IMR-90 (cell line): ENCODE measurements at regions not wholly inside any gene's neighbourhood (a gene's known extent, or its start where the extent isn't known, plus 50 kb on each side); places are given as distances from the start of the nearest gene placed in this dataset.

Source experiments
- ATAC-seq: fragments of 200-7000 bp; cut with Tn5 transposase; 2 replicates; pipeline ENCODE4 v1.9.1; 2020; ENCODE audit warnings: low read depth, mild to moderate bottlenecking, moderate library complexity
- BruUV-seq: library from RNA; stranded (reverse); fragments of 400-500 nt; replicated peaks from 2 replicates; lab custom pipeline; 2021; lab: Mats Ljungman, UMichigan
- CTCF ChIA-PET: fragments of 300-600 bp; formaldehyde crosslinking; extraction: SDS; loops from one replicate; lab custom pipeline; 2021; ENCODE audit warnings: antibody characterized with exemption; lab: Yijun Ruan, JAX
- POLR2A ChIA-PET: fragments of 300-600 bp; sonication (Branson Sonifier 250); formaldehyde crosslinking; loops from one replicate; lab custom pipeline; 2022; ENCODE audit warnings: antibody characterized with exemption; ENCODE audit not compliant: unreplicated experiment; lab: Charles Lee
- DNase-seq: peaks from one replicate; pipeline ENCODE4 v3.0.0; 2013
- H2AFZ ChIP-seq: replicated peaks from 2 replicates; pipeline ENCODE3; 2013; ENCODE audit warnings: low read length, mild to moderate bottlenecking; ENCODE audit not compliant: poor library complexity
- H2AK5ac ChIP-seq: 2 replicates; pipeline ENCODE4 v1.6.1; 2013; ENCODE audit warnings: low read depth, low read length, inconsistent platforms
- H2AK9ac ChIP-seq: replicated peaks from 2 replicates; pipeline ENCODE3; 2013; ENCODE audit warnings: mild to moderate bottlenecking, low read depth, low read length, moderate library complexity; ENCODE audit not compliant: poor library complexity
- H2BK120ac ChIP-seq: 2 replicates; pipeline ENCODE4 v1.6.1; 2013; ENCODE audit warnings: low read depth, low read length, inconsistent platforms
- H2BK15ac ChIP-seq: 3 replicates; pipeline ENCODE4 v1.6.1; 2013; ENCODE audit warnings: low read depth, low read length, inconsistent platforms
- H2BK20ac ChIP-seq: 2 replicates; pipeline ENCODE4 v1.6.1; 2013; ENCODE audit warnings: low read depth, mild to moderate bottlenecking, inconsistent platforms, low read length, moderate library complexity
- H2BK5ac ChIP-seq: 2 replicates; pipeline ENCODE4 v1.6.1; 2013; ENCODE audit warnings: mild to moderate bottlenecking, low read depth, low read length, inconsistent platforms; ENCODE audit not compliant: poor library complexity, severe bottlenecking
- H3K14ac ChIP-seq: replicated peaks from 2 replicates; pipeline ENCODE4 v1.6.1; 2013; ENCODE audit warnings: low read depth, low read length, inconsistent platforms
- H3K18ac ChIP-seq: 2 replicates; pipeline ENCODE4 v1.6.1; 2013; ENCODE audit warnings: low read depth, low read length, control low read depth
- H3K23ac ChIP-seq: 2 replicates; pipeline ENCODE4 v1.6.1; 2013; ENCODE audit warnings: low read depth, low read length, inconsistent platforms
- H3K27ac ChIP-seq: 2 replicates; pipeline ENCODE4 v1.5.1; 2013; ENCODE audit warnings: mild to moderate bottlenecking, control low read depth, low read length; ENCODE audit not compliant: insufficient read depth
- H3K27me3 ChIP-seq: 2 replicates; pipeline ENCODE4 v1.6.1; 2013; ENCODE audit warnings: low read length; ENCODE audit not compliant: control insufficient read depth, insufficient read depth
- H3K36me3 ChIP-seq: 2 replicates; pipeline ENCODE4 v1.6.1; 2013; ENCODE audit warnings: low read length, mixed read lengths; ENCODE audit not compliant: control insufficient read depth, insufficient read depth
- H3K4ac ChIP-seq: 2 replicates; pipeline ENCODE4 v1.6.1; 2013; ENCODE audit warnings: low read depth, low read length, inconsistent platforms
- H3K4me1 ChIP-seq: 2 replicates; pipeline ENCODE4 v1.6.1; 2013; ENCODE audit warnings: low read length, mixed read lengths; ENCODE audit not compliant: control insufficient read depth, insufficient read depth
- H3K4me2 ChIP-seq: 2 replicates; pipeline ENCODE4 v1.6.1; 2013; ENCODE audit warnings: low read depth, mild to moderate bottlenecking, control low read depth, low read length, moderate library complexity
- H3K4me3 ChIP-seq: 2 replicates; pipeline ENCODE4 v1.5.1; 2013; ENCODE audit warnings: low read depth, mild to moderate bottlenecking, control low read depth, low read length, moderate library complexity; ENCODE audit not compliant: insufficient read depth
- H3K56ac ChIP-seq: 2 replicates; pipeline ENCODE4 v1.6.1; 2013; ENCODE audit warnings: low read length, inconsistent platforms; ENCODE audit not compliant: insufficient read depth; ENCODE audit errors: extremely low read depth
- H3K79me1 ChIP-seq, 2 experiments: 2 replicates each; pipeline ENCODE4 v1.6.1; 2013; ENCODE audit warnings: low read length in 2 of 2, inconsistent platforms in 1 of 2, low read depth in 1 of 2
- H3K9ac ChIP-seq: 2 replicates; pipeline ENCODE4 v1.6.1; 2013; ENCODE audit warnings: low read depth, low read length, control low read depth
- H3K9me1 ChIP-seq: 2 replicates; pipeline ENCODE4 v1.6.1; 2013; ENCODE audit warnings: low read length, inconsistent platforms; ENCODE audit not compliant: insufficient read depth
- H3K9me3 ChIP-seq: 2 replicates; pipeline ENCODE4 v1.6.1; 2013; ENCODE audit warnings: low read length; ENCODE audit not compliant: control insufficient read depth, insufficient read depth
- H4K20me1 ChIP-seq: 2 replicates; pipeline ENCODE4 v1.6.1; 2013; ENCODE audit warnings: low read length, inconsistent platforms; ENCODE audit not compliant: insufficient read depth
- H4K5ac ChIP-seq: 2 replicates; pipeline ENCODE4 v1.6.1; 2013; ENCODE audit warnings: mild to moderate bottlenecking, low read depth, low read length, control low read depth
- H4K8ac ChIP-seq, 2 experiments: 2 replicates each; pipeline ENCODE4 v1.6.1; 2013; ENCODE audit warnings: low read depth in 2 of 2, low read length in 2 of 2, control low read depth in 1 of 2, inconsistent platforms in 1 of 2
- H4K91ac ChIP-seq: 2 replicates; pipeline ENCODE4 v1.6.1; 2013; ENCODE audit warnings: low read depth, low read length, inconsistent platforms; ENCODE audit not compliant: insufficient read depth
- BHLHE40 ChIP-seq: fragments of 150-350 bp; IDR thresholded peaks from 2 replicates; pipeline ENCODE4 v1.6.1; 2016; ENCODE audit warnings: mild to moderate bottlenecking, low read depth, low read length
- CEBPB ChIP-seq: IDR thresholded peaks from 2 replicates; pipeline ENCODE4 v1.6.1; 2012; ENCODE audit warnings: low read depth, low read length, improper control_type of control experiment
- MAFK ChIP-seq: IDR thresholded peaks from 2 replicates; pipeline ENCODE4 v1.6.1; 2012; ENCODE audit warnings: low read depth, low read length, improper control_type of control experiment
- NFE2L2 ChIP-seq: fragments of 150-350 bp; IDR thresholded peaks from 2 replicates; pipeline ENCODE4 v1.6.1; 2016; ENCODE audit warnings: low read depth, mild to moderate bottlenecking, low read length
- RAD21 ChIP-seq: IDR thresholded peaks from 2 replicates; pipeline ENCODE4 v1.6.1; 2012; ENCODE audit warnings: low read length, improper control_type of control experiment
- RFX5 ChIP-seq: IDR thresholded peaks from 2 replicates; pipeline ENCODE4 v1.8.0; 2012; ENCODE audit warnings: low read depth, mild to moderate bottlenecking, low read length, moderate library complexity
- WGBS, 2 experiments: methylation state at CpG; one replicate each; pipeline versions ENCODE4 v1.1.5 to v1.1.7; 2013; ENCODE audit warnings: missing lambda C conversion rate in 2 of 2; ENCODE audit not compliant: insufficient read length in 1 of 2; ENCODE audit errors: extremely low coverage in 2 of 2; 5-methylcytosine and 5-hydroxymethylcytosine counted together
- dilution Hi-C: fragments of 300-500 bp; cut with HindIII; formaldehyde crosslinking; loops from one replicate; pipeline ENCODE4 v1.14.3; 2018; ENCODE audit warnings: low sequenced_read_pairs; ENCODE audit not compliant: unreplicated experiment
- in situ Hi-C: fragments of 300-500 bp; cut with MboI; formaldehyde crosslinking; loops from 3 replicates; pipeline ENCODE4 v1.14.3; 2019; ENCODE audit warnings: low sequenced_read_pairs, inconsistent platforms, mixed read lengths
- intact Hi-C: fragments of 100-400 bp; cut with micrococcal nuclease; formaldehyde crosslinking; loops from 2 replicates; pipeline ENCODE4 v1.10.0; 2022
- TF ChIP-seq, protein P1 (sequence below): conservative IDR thresholded peaks from 2 replicates; pipeline ENCODE4 v1.5.1; 2012; ENCODE audit warnings: mild to moderate bottlenecking, low read depth, low read length, improper control_type of control experiment

DNA sequence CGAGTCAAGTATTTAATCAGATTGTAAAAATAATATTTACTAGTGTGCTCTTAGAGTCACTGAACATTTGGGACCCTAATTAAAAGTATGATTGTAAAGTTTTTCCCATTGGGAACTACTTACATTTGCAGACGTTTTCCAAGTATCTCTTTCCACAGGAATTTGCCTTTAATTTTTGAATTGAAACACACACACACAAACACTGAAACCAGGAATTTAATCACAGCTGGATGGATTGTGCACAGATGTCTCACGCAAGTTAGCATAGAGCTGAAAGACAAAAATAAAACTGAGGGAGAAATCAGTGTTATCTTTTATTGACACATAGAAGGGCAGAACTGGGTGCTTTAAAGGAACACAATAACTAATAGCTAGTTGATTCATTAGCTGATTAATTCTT is 230.7 kb downstream of the RND3 start:
- Histone ChIP-seq H3K4me3 (no peak overlapping the region), H4K8ac (no peak overlapping the region), H3K56ac (no peak overlapping the region), H3K23ac (no peak overlapping the region), H2BK120ac (no peak overlapping the region), H2AK9ac (no peak overlapping the region), H3K9me1 (no peaks in the 10 kb centered on the region), H2BK5ac (peak overlapping the region; percentile 6), H2BK15ac (no peak overlapping the region), H2AFZ (no peak overlapping the region), H2AK5ac (no peak overlapping the region), H3K27me3 (no peaks in the 10 kb centered on the region), H3K79me1 (no peaks in the 10 kb centered on the region), H3K9ac (no peak overlapping the region), H4K20me1 (no peaks in the 10 kb centered on the region), H4K91ac (no peak overlapping the region), H3K27ac (no peak overlapping the region; the same call in 1 of the 2 replicates), H3K4ac (no peak overlapping the region), H2BK20ac (no peak overlapping the region), H3K36me3 (no peaks in the 10 kb centered on the region), H3K14ac (no peak overlapping the region), H3K4me1 (peaks cover 6% of the 10 kb centered on the region; the same call in 1 of the 2 replicates), H3K4me2 (no peak overlapping the region), H3K9me3 (no peaks in the 10 kb centered on the region), H4K5ac (no peak overlapping the region), H3K18ac (peak overlapping the region; percentile 11; the same call in 1 of the 2 replicates)
- WGBS, 2 experiments: no CpG with 5 or more reads among the region's 3 CpGs
- no peak for ATAC-seq
- DNase-seq: peak; percentile 24
- ChIA-PET POLR2A (no interaction called here), CTCF (no interaction called here)
- BruUV-seq: no TSS peak
- intact Hi-C loops (no loop called here), in situ Hi-C loops (no loop called here), dilution Hi-C loops (no loop called here)
- TF ChIP-seq BHLHE40 (no peak), CEBPB (no peak), MAFK (no peak), NFE2L2 (no peak), RFX5 (no peak), RAD21 (no peak)
- TF ChIP-seq, protein P1, sequence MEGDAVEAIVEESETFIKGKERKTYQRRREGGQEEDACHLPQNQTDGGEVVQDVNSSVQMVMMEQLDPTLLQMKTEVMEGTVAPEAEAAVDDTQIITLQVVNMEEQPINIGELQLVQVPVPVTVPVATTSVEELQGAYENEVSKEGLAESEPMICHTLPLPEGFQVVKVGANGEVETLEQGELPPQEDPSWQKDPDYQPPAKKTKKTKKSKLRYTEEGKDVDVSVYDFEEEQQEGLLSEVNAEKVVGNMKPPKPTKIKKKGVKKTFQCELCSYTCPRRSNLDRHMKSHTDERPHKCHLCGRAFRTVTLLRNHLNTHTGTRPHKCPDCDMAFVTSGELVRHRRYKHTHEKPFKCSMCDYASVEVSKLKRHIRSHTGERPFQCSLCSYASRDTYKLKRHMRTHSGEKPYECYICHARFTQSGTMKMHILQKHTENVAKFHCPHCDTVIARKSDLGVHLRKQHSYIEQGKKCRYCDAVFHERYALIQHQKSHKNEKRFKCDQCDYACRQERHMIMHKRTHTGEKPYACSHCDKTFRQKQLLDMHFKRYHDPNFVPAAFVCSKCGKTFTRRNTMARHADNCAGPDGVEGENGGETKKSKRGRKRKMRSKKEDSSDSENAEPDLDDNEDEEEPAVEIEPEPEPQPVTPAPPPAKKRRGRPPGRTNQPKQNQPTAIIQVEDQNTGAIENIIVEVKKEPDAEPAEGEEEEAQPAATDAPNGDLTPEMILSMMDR: no peak
